ENCODE measurements at regions not wholly inside any gene's neighbourhood (a gene's known extent, or its start where the extent isn't known, plus 50 kb on each side); places are given as distances from the start of the nearest gene placed in this dataset.

- intact Hi-C loops (cut with micrococcal nuclease), result no loop called here
- H3K4me3 Mint-ChIP-seq, result no peak overlapping the region
- no peak overlapping the region for H3K27ac Mint-ChIP-seq
- no peak for DNase-seq (ENCODE audit: low spot score)
- H3K9me3 Mint-ChIP-seq, result no peaks in the 10 kb centered on the region
- peaks cover 2% of the 10 kb centered on the region for H3K27me3 Mint-ChIP-seq (ENCODE audit: insufficient read depth)
- peaks cover 15% of the 10 kb centered on the region for H3K4me1 Mint-ChIP-seq (ENCODE audit: low read depth)
- H3K36me3 Mint-ChIP-seq (ENCODE audit: low read depth), result no peaks in the 10 kb centered on the region
Observed at GRCh38 chr3:153094386-153094785, 67.6 kb upstream of the RAP2B start.

GRCh38 chr3:153095441-153095840, 66.6 kb upstream of the RAP2B start:
- H3K27me3 Mint-ChIP-seq (ENCODE audit: insufficient read depth), result peaks cover 1% of the 10 kb centered on the region
- intact Hi-C loops (cut with micrococcal nuclease), result no loop called here
- no peak for DNase-seq (ENCODE audit: low spot score)
- no peaks in the 10 kb centered on the region for H3K9me3 Mint-ChIP-seq
- H3K27ac Mint-ChIP-seq, result no peak overlapping the region
- H3K36me3 Mint-ChIP-seq (ENCODE audit: low read depth), result no peaks in the 10 kb centered on the region
- peaks cover 14% of the 10 kb centered on the region for H3K4me1 Mint-ChIP-seq (ENCODE audit: low read depth)
- no peak overlapping the region for H3K4me3 Mint-ChIP-seq

GRCh38 chr3:153096731-153097131, 65.3 kb upstream of the RAP2B start:
- no peaks in the 10 kb centered on the region for H3K27me3 Mint-ChIP-seq (ENCODE audit: insufficient read depth)
- no peak overlapping the region for H3K27ac Mint-ChIP-seq
- intact Hi-C loops (cut with micrococcal nuclease), result no loop called here

GRCh38 chr3:153097213-153097612, 64.8 kb upstream of the RAP2B start:
- Mint-ChIP-seq H3K36me3 (ENCODE audit: low read depth) (no peaks in the 10 kb centered on the region), H3K27me3 (ENCODE audit: insufficient read depth) (no peaks in the 10 kb centered on the region), H3K27ac (no peak overlapping the region), H3K4me1 (ENCODE audit: low read depth) (no peaks in the 10 kb centered on the region), H3K4me3 (no peak overlapping the region), H3K9me3 (no peaks in the 10 kb centered on the region)
- intact Hi-C loops (cut with micrococcal nuclease), result no loop called here
- no peak for DNase-seq (ENCODE audit: low spot score)

More at GRCh38 chr3:153096731-153097131, 65.3 kb upstream of the RAP2B start:
- Mint-ChIP-seq H3K36me3 (ENCODE audit: low read depth) (no peaks in the 10 kb centered on the region), H3K9me3 (no peaks in the 10 kb centered on the region), H3K4me1 (ENCODE audit: low read depth) (peaks cover 4% of the 10 kb centered on the region), H3K4me3 (no peak overlapping the region)
- no peak for DNase-seq (ENCODE audit: low spot score)

- H3K4me1 Mint-ChIP-seq (ENCODE audit: low read depth), result no peaks in the 10 kb centered on the region
- no peak for DNase-seq (ENCODE audit: low spot score)
- intact Hi-C loops (cut with micrococcal nuclease), result no loop called here
- H3K36me3 Mint-ChIP-seq (ENCODE audit: low read depth), result no peaks in the 10 kb centered on the region
- H3K27me3 Mint-ChIP-seq (ENCODE audit: insufficient read depth), result no peaks in the 10 kb centered on the region
- no peaks in the 10 kb centered on the region for H3K9me3 Mint-ChIP-seq
- H3K4me3 Mint-ChIP-seq, result no peak overlapping the region
- no peak overlapping the region for H3K27ac Mint-ChIP-seq
Observed at GRCh38 chr3:153099131-153099530, 62.9 kb upstream of the RAP2B start.

- Mint-ChIP-seq H3K36me3 (ENCODE audit: low read depth) (no peaks in the 10 kb centered on the region), H3K4me3 (no peak overlapping the region), H3K4me1 (ENCODE audit: low read depth) (no peaks in the 10 kb centered on the region), H3K27ac (no peak overlapping the region), H3K9me3 (no peaks in the 10 kb centered on the region), H3K27me3 (ENCODE audit: insufficient read depth) (no peaks in the 10 kb centered on the region)
- intact Hi-C loops (cut with micrococcal nuclease), result no loop called here
- DNase-seq (ENCODE audit: low spot score), result no peak
Observed at GRCh38 chr3:153103406-153103945, 58.5 kb upstream of the RAP2B start.

GRCh38 chr3:153110041-153110440, 52.0 kb upstream of the RAP2B start:
- Mint-ChIP-seq H3K36me3 (ENCODE audit: low read depth) (no peaks in the 10 kb centered on the region), H3K4me3 (no peak overlapping the region), H3K9me3 (no peaks in the 10 kb centered on the region), H3K27me3 (ENCODE audit: insufficient read depth) (peaks cover 7% of the 10 kb centered on the region), H3K27ac (no peak overlapping the region), H3K4me1 (ENCODE audit: low read depth) (no peaks in the 10 kb centered on the region)
- intact Hi-C loops (cut with micrococcal nuclease), result no loop called here
- no peak for DNase-seq (ENCODE audit: low spot score)

GRCh38 chr3:153111016-153111415, 51.0 kb upstream of the RAP2B start:
- H3K4me3 Mint-ChIP-seq, result no peak overlapping the region
- intact Hi-C loops (cut with micrococcal nuclease), result no loop called here
- no peak for DNase-seq (ENCODE audit: low spot score)
- H3K27me3 Mint-ChIP-seq (ENCODE audit: insufficient read depth), result peaks cover 7% of the 10 kb centered on the region
- H3K4me1 Mint-ChIP-seq (ENCODE audit: low read depth), result no peaks in the 10 kb centered on the region
- no peaks in the 10 kb centered on the region for H3K36me3 Mint-ChIP-seq (ENCODE audit: low read depth)
- no peak overlapping the region for H3K27ac Mint-ChIP-seq
- H3K9me3 Mint-ChIP-seq, result no peaks in the 10 kb centered on the region
